GM12878 (cell line): ENCODE measurements at regions not wholly inside any gene's neighbourhood (a gene's known extent, or its start where the extent isn't known, plus 50 kb on each side); places are given as distances from the start of the nearest gene placed in this dataset.

Experiments
- ATAC-seq: fragments of 200-7000 bp; cut with Tn5 transposase; 3 replicates; pipeline ENCODE4 v1.9.1; 2020; ENCODE audit warnings: mild to moderate bottlenecking, moderate library complexity
- BruUV-seq: library from RNA; stranded (reverse); fragments of 400-500 nt; replicated peaks from 2 replicates; lab custom pipeline; 2021; lab: Mats Ljungman, UMichigan
- CTCF ChIA-PET: fragments of 300-600 bp; sonication (Branson Sonifier 250); formaldehyde crosslinking; extraction: SDS; loops from one replicate; lab custom pipeline; 2021; ENCODE audit warnings: inconsistent platforms; lab: Yijun Ruan, JAX
- POLR2A ChIA-PET: fragments of 350-600 bp; formaldehyde crosslinking; extraction: SDS; loops from one replicate; lab custom pipeline; 2021; ENCODE audit warnings: inconsistent platforms; lab: Charles Lee
- RAD21 ChIA-PET: fragments of 300-600 bp; sonication (Branson Sonifier 250); formaldehyde crosslinking; loops from one replicate; lab custom pipeline; 2023; ENCODE audit warnings: antibody characterized with exemption; ENCODE audit not compliant: unreplicated experiment; lab: Charles Lee
- SMC1A ChIA-PET: fragments of 300-600 bp; sonication (Branson Sonifier 250); formaldehyde crosslinking; loops from one replicate; lab custom pipeline; 2023; ENCODE audit not compliant: unreplicated experiment, uncharacterized antibody; lab: Charles Lee
- DNase-seq: peaks from one replicate; pipeline ENCODE4 v3.0.0-alpha.2; 2011; ENCODE audit warnings: low read depth, low spot score
- FAIRE-seq: peaks from 3 replicates; lab custom pipeline; 2011; peaks lifted over from hg19 to GRCh38; lab: Jason Lieb, UNC
- H2AFZ ChIP-seq: 2 replicates; pipeline ENCODE4 v1.6.0; 2011; ENCODE audit warnings: low read depth, low read length, control low read depth; ENCODE audit not compliant: control insufficient read depth
- H3K27ac ChIP-seq: 2 replicates; pipeline ENCODE4 v1.5.1; 2011; ENCODE audit warnings: control low read depth; ENCODE audit not compliant: control insufficient read depth, insufficient read depth
- H3K27me3 ChIP-seq, 2 experiments: replicated peaks in 1 of 2; 2 replicates each; pipeline versions ENCODE4 v1.6.0 to v1.6.1; 2011; ENCODE audit warnings: low read length in 1 of 2; ENCODE audit not compliant: control insufficient read depth in 2 of 2, insufficient read depth in 2 of 2
- H3K36me3 ChIP-seq, 2 experiments: 2 replicates each; pipeline ENCODE4 v1.5.1; 2011; ENCODE audit warnings: low read length in 1 of 2; ENCODE audit not compliant: control insufficient read depth in 2 of 2, insufficient read depth in 2 of 2
- H3K4me1 ChIP-seq: 2 replicates; pipeline ENCODE4 v1.6.1; 2011; ENCODE audit warnings: mild to moderate bottlenecking, low read length, moderate library complexity, mixed read lengths; ENCODE audit not compliant: control insufficient read depth, insufficient read depth
- H3K4me2 ChIP-seq: 2 replicates; pipeline ENCODE4 v1.6.0; 2011; ENCODE audit warnings: control low read depth; ENCODE audit not compliant: control insufficient read depth, insufficient read depth
- H3K4me3 ChIP-seq: fragments of 200-600 bp; sonication (generic); 2 replicates; pipeline ENCODE4 v1.5.1; 2016
- H3K79me2 ChIP-seq: 2 replicates; pipeline ENCODE4 v1.6.0; 2011; ENCODE audit warnings: low read length; ENCODE audit not compliant: control insufficient read depth, insufficient read depth
- H3K9ac ChIP-seq: 2 replicates; pipeline ENCODE4 v1.8.0; 2011; ENCODE audit warnings: low read length, control low read depth, mixed read lengths; ENCODE audit not compliant: control insufficient read depth, insufficient read depth
- H3K9me3 ChIP-seq: replicated peaks from 3 replicates; pipeline ENCODE4 v1.5.1; 2011; ENCODE audit warnings: mild to moderate bottlenecking, low read length; ENCODE audit not compliant: control insufficient read depth, insufficient read depth
- H4K20me1 ChIP-seq: 2 replicates; pipeline ENCODE4 v1.6.0; 2011; ENCODE audit not compliant: control insufficient read depth, insufficient read depth
- CHD2 ChIP-seq: IDR thresholded peaks from 2 replicates; pipeline ENCODE4 v1.6.1; 2011; ENCODE audit warnings: low read depth, low read length, improper control_type of control experiment, borderline replicate concordance
- CREM ChIP-seq: IDR thresholded peaks from 2 replicates; pipeline ENCODE4 v1.6.1; 2014; ENCODE audit warnings: antibody characterized with exemption, low read depth
- FOXK2 ChIP-seq: fragments of 450-650 bp; IDR thresholded peaks from 2 replicates; pipeline ENCODE4 v1.6.1; 2017; ENCODE audit warnings: mild to moderate bottlenecking, moderate library complexity
- HDAC6 ChIP-seq: fragments of 200-600 bp; sonication (generic); IDR thresholded peaks from one replicate; pipeline ENCODE4 v1.8.0; 2017; ENCODE audit warnings: antibody characterized with exemption; ENCODE audit not compliant: unreplicated experiment
- KAT2A ChIP-seq: conservative IDR thresholded peaks from 2 replicates; pipeline ENCODE4 v1.6.1; 2011; ENCODE audit warnings: low read depth, low read length; ENCODE audit not compliant: control insufficient read depth
- LARP7 ChIP-seq: fragments of 450-650 bp; IDR thresholded peaks from 2 replicates; pipeline ENCODE4 v1.6.1; 2017; ENCODE audit warnings: mild to moderate bottlenecking
- RFX5 ChIP-seq: IDR thresholded peaks from 2 replicates; pipeline ENCODE4 v1.6.1; 2011; ENCODE audit warnings: low read depth, low read length, improper control_type of control experiment
- WGBS: methylation state at CpG from one replicate; pipeline ENCODE4 v1.1.6; 2016; ENCODE audit warnings: low lambda C conversion rate; ENCODE audit not compliant: insufficient replicate concordance, insufficient coverage; ENCODE audit errors: missing lambda C conversion rate; 5-methylcytosine and 5-hydroxymethylcytosine counted together
- in situ Hi-C: fragments of 300-500 bp; cut with MboI; formaldehyde crosslinking; loops from 9 replicates; pipeline ENCODE4 v1.14.3; 2018; ENCODE audit warnings: mixed read lengths
- intact Hi-C: fragments of 100-400 bp; cut with micrococcal nuclease; formaldehyde crosslinking; loops from one replicate; pipeline ENCODE4 v1.14.2; 2022; ENCODE audit not compliant: unreplicated experiment
- TF ChIP-seq, protein P1 (sequence below): fragments of 150-350 bp; IDR thresholded peaks from 2 replicates; pipeline ENCODE4 v1.6.1; 2016; ENCODE audit warnings: low read depth, low read length
- TF ChIP-seq, protein P2 (sequence below): IDR thresholded peaks from 2 replicates; pipeline ENCODE4 v1.6.1; 2011; ENCODE audit warnings: borderline replicate concordance, low read depth, mild to moderate bottlenecking, moderate library complexity, mixed read lengths, low read length; ENCODE audit not compliant: insufficient read depth; ENCODE audit errors: extremely low read length

DNA sequence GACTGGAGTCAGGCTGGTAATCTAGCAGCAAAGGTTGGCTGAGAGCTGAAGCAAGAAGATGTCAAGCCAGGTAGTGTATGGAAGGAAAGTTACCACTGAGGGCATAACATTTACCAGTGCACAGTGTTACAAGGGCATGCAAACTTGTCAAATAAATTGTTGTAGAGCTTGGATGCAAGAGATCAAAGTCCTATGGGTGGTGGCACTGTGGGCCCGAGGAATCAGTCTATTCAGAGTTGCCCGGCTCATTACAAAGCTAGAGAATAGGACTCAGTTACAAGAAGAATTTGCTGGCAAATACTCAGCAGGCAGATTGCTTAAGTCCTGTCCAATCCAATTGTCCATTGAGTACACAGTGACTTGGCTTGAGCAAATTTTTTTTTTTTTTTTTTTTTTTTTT is 2043.8 kb downstream of the ARAP2 start:
- RAD21 ChIA-PET, result no interaction called here
- H3K4me3 ChIP-seq, result no peak overlapping the region
- no peak overlapping the region for H2AFZ ChIP-seq
- in situ Hi-C loops (no loop called here), intact Hi-C loops (no loop called here)
- no peaks in the 10 kb centered on the region for H3K27me3 ChIP-seq
- no peaks in the 10 kb centered on the region for H3K9me3 ChIP-seq
- no peak overlapping the region for H3K27ac ChIP-seq
- no peak overlapping the region for H3K4me2 ChIP-seq
- FAIRE-seq, result no peak
- no peaks in the 10 kb centered on the region for H3K79me2 ChIP-seq
- TF ChIP-seq HDAC6 (no peak), LARP7 (no peak), CREM (no peak), RFX5 (no peak)
- 42% methylated on average over 2 of the region's 2 CpGs for WGBS
- SMC1A ChIA-PET, result no interaction called here
- no TSS peak for BruUV-seq
- POLR2A ChIA-PET, result no interaction called here
- H3K36me3 ChIP-seq, result no peaks in the 10 kb centered on the region
- CTCF ChIA-PET, result no interaction called here
- no peak for DNase-seq
- H4K20me1 ChIP-seq, result no peaks in the 10 kb centered on the region
- no peak for ATAC-seq
- H3K9ac ChIP-seq, result no peak overlapping the region
- H3K4me1 ChIP-seq, result no peaks in the 10 kb centered on the region

DNA sequence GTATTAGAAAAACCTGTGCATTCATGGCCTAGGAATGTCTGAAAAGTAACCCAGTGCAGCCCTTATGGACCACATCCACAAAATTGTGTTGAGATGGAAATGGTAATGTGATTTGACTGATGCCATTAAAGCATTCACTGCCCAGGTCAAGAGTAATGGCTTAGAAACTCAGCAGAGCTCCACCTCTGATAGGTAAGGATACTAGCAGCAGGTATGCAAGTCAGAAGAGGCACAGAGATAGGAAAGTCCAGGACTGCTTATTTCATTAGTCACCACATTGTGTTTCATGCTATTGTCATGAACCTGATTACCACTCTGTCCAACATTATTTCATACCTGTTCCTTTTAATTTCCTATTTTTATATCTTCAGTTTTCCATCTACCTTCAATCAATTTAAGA is 2042.2 kb downstream of the ARAP2 start:
- H3K36me3 ChIP-seq, result no peaks in the 10 kb centered on the region
- TF ChIP-seq, protein P1, sequence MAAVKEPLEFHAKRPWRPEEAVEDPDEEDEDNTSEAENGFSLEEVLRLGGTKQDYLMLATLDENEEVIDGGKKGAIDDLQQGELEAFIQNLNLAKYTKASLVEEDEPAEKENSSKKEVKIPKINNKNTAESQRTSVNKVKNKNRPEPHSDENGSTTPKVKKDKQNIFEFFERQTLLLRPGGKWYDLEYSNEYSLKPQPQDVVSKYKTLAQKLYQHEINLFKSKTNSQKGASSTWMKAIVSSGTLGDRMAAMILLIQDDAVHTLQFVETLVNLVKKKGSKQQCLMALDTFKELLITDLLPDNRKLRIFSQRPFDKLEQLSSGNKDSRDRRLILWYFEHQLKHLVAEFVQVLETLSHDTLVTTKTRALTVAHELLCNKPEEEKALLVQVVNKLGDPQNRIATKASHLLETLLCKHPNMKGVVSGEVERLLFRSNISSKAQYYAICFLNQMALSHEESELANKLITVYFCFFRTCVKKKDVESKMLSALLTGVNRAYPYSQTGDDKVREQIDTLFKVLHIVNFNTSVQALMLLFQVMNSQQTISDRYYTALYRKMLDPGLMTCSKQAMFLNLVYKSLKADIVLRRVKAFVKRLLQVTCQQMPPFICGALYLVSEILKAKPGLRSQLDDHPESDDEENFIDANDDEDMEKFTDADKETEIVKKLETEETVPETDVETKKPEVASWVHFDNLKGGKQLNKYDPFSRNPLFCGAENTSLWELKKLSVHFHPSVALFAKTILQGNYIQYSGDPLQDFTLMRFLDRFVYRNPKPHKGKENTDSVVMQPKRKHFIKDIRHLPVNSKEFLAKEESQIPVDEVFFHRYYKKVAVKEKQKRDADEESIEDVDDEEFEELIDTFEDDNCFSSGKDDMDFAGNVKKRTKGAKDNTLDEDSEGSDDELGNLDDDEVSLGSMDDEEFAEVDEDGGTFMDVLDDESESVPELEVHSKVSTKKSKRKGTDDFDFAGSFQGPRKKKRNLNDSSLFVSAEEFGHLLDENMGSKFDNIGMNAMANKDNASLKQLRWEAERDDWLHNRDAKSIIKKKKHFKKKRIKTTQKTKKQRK, result no peak
- TF ChIP-seq FOXK2 (no peak), KAT2A (no peak), CHD2 (no peak)
- TF ChIP-seq, protein P2, sequence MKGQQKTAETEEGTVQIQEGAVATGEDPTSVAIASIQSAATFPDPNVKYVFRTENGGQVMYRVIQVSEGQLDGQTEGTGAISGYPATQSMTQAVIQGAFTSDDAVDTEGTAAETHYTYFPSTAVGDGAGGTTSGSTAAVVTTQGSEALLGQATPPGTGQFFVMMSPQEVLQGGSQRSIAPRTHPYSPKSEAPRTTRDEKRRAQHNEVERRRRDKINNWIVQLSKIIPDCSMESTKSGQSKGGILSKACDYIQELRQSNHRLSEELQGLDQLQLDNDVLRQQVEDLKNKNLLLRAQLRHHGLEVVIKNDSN, result no peak
- H3K4me3 ChIP-seq, result no peak overlapping the region
- no peaks in the 10 kb centered on the region for H3K79me2 ChIP-seq
- ChIA-PET POLR2A (no interaction called here), CTCF (no interaction called here), SMC1A (no interaction called here), RAD21 (no interaction called here)
- FAIRE-seq, result no peak
- H3K9ac ChIP-seq, result no peak overlapping the region
- no peaks in the 10 kb centered on the region for H3K27me3 ChIP-seq
- H3K4me1 ChIP-seq, result no peaks in the 10 kb centered on the region
- no peak overlapping the region for H3K4me2 ChIP-seq
- no peak for ATAC-seq
- BruUV-seq, result no TSS peak
- H3K9me3 ChIP-seq, result no peaks in the 10 kb centered on the region
- DNase-seq, result no peak
- no peak overlapping the region for H3K27ac ChIP-seq
- intact Hi-C loops (no loop called here), in situ Hi-C loops (no loop called here)
- no peak overlapping the region for H2AFZ ChIP-seq
- H4K20me1 ChIP-seq, result no peaks in the 10 kb centered on the region
